Upper lobe of left lung (tissue), 4 donors: ENCODE measurements at regions not wholly inside any gene's neighbourhood (a gene's known extent, or its start where the extent isn't known, plus 50 kb on each side); places are given as distances from the start of the nearest gene placed in this dataset.

ENCODE experiments used
- EP300 ChIP-seq, 4 donors: sonication (generic); formaldehyde crosslinking; IDR thresholded peaks; one replicate each; pipeline ENCODE4 v1.5.1; 2017; ENCODE audit warnings: antibody characterized with exemption in 4 of 4, control low read depth in 2 of 4
- POLR2A ChIP-seq, 4 donors: fragments of 450-650 bp; IDR thresholded peaks; one replicate each; pipeline ENCODE4 v1.5.1; 2016 to 2017; ENCODE audit warnings: antibody characterized with exemption in 4 of 4, mild to moderate bottlenecking in 2 of 4
- POLR2AphosphoS5 ChIP-seq, 2 donors: sonication (generic); formaldehyde crosslinking; IDR thresholded peaks; one replicate each; pipeline ENCODE4 v1.5.1; 2017; ENCODE audit warnings: antibody characterized with exemption in 2 of 2
- TF ChIP-seq, protein P1 (sequence below), 6 experiments: fragments of 450-650 bp in 4 of 6; fragments of 200-600 bp in 2 of 6; sonication (generic) in 2 of 6; IDR thresholded peaks; one replicate each; pipeline ENCODE4 v1.5.1; 2016 to 2019; ENCODE audit warnings: antibody characterized with exemption in 6 of 6

DNA sequence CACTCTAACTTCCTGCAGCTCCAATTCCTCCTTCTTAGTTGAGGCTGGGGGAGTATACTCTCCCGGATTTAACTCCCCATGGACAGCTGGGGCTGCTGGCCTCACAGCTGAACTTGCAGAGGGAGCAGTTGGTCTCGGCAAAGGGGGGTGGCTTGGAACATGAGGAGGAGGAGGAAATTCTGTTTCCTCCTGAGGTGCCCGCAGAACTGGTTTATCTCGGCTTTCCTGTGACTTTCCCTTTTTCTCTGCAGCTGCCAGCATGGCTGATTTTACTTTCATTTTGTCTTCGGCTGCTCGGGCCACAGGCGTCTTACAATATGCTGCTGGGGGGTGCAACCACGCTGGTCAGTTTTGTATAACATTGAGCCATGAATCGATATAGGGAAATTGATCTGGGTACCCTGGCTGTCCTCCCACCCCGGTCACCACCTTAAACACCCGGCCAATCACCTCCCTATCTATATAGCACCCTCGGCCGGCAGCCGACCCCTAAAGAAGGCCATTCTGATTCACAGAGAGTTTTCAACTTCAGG, 1317.6 kb downstream of the TMEM121 start:
- TF ChIP-seq, protein P1, sequence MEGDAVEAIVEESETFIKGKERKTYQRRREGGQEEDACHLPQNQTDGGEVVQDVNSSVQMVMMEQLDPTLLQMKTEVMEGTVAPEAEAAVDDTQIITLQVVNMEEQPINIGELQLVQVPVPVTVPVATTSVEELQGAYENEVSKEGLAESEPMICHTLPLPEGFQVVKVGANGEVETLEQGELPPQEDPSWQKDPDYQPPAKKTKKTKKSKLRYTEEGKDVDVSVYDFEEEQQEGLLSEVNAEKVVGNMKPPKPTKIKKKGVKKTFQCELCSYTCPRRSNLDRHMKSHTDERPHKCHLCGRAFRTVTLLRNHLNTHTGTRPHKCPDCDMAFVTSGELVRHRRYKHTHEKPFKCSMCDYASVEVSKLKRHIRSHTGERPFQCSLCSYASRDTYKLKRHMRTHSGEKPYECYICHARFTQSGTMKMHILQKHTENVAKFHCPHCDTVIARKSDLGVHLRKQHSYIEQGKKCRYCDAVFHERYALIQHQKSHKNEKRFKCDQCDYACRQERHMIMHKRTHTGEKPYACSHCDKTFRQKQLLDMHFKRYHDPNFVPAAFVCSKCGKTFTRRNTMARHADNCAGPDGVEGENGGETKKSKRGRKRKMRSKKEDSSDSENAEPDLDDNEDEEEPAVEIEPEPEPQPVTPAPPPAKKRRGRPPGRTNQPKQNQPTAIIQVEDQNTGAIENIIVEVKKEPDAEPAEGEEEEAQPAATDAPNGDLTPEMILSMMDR (IDR thresholded peaks at IDR 0.05): no peak
- TF ChIP-seq POLR2A (IDR thresholded peaks at IDR 0.05): no peak
- no peak for TF ChIP-seq EP300 (IDR thresholded peaks at IDR 0.05)
- TF ChIP-seq POLR2AphosphoS5 (IDR thresholded peaks at IDR 0.05): no peak
